GM21367 (cell line): ENCODE measurements at regions not wholly inside any gene's neighbourhood (a gene's known extent, or its start where the extent isn't known, plus 50 kb on each side); places are given as distances from the start of the nearest gene placed in this dataset.
"Not testable (repeated sequence)": the region's sequence is repeated elsewhere in the genome, so short reads cannot be mapped to it uniquely, and the experiment has no call there.

ENCODE experiments used
- ATAC-seq: cut with Tn5 transposase; IDR thresholded peaks from one replicate; pipeline ENCODE4 v1.9.1; 2021; ENCODE audit not compliant: unreplicated experiment

GRCh38 chr10:3255616-3256015, 83.0 kb upstream of the PITRM1 start:
- ATAC-seq, result no peak

- no peak for ATAC-seq
These were observed 82.5 kb upstream of the PITRM1 start for GRCh38 chr10:3255075-3255474.

- ATAC-seq, result not testable (repeated sequence)
These were observed 81.4 kb upstream of the PITRM1 start for GRCh38 chr10:3253974-3254373.

- ATAC-seq, result no peak
These were observed 78.6 kb upstream of the PITRM1 start for GRCh38 chr10:3251172-3251571.

GRCh38 chr10:3249307-3249889, 76.8 kb upstream of the PITRM1 start:
- no peak for ATAC-seq

GRCh38 chr10:3248526-3249306, 76.1 kb upstream of the PITRM1 start:
- ATAC-seq, result no peak

- ATAC-seq, result no peak
These were observed 72.8 kb upstream of the PITRM1 start for GRCh38 chr10:3245395-3245794.

- ATAC-seq, result no peak
These were observed 69.5 kb upstream of the PITRM1 start for GRCh38 chr10:3241967-3242650.

GRCh38 chr10:3241274-3241921, 68.8 kb upstream of the PITRM1 start:
- ATAC-seq, result no peak

- no peak for ATAC-seq
These were observed 67.6 kb upstream of the PITRM1 start for GRCh38 chr10:3239920-3240894.

- ATAC-seq, result no peak
These were observed 66.7 kb upstream of the PITRM1 start for GRCh38 chr10:3239066-3239919.

- no peak for ATAC-seq
These were observed 65.7 kb upstream of the PITRM1 start for GRCh38 chr10:3238115-3238871.

- no peak for ATAC-seq
These were observed 64.9 kb upstream of the PITRM1 start for GRCh38 chr10:3237530-3237929.

GRCh38 chr10:3236644-3237404, 64.2 kb upstream of the PITRM1 start:
- no peak for ATAC-seq

GRCh38 chr10:3235996-3236510, 63.5 kb upstream of the PITRM1 start:
- no peak for ATAC-seq

GRCh38 chr10:3235395-3235794, 62.8 kb upstream of the PITRM1 start:
- no peak for ATAC-seq

- ATAC-seq, result no peak
These were observed 61.0 kb upstream of the PITRM1 start for GRCh38 chr10:3233486-3233990.
